Ascending aorta (tissue), 2 donors: ENCODE measurements at regions not wholly inside any gene's neighbourhood (a gene's known extent, or its start where the extent isn't known, plus 50 kb on each side); places are given as distances from the start of the nearest gene placed in this dataset.
A peak's percentile ranks its signal among the peaks of the same experiment; 100 is the strongest.

Source experiments
- DNase-seq, 2 donors: peaks; one replicate each; pipeline ENCODE4 v3.0.0-alpha.2; 2019; ENCODE audit warnings: low spot score in 2 of 2
- H3K27ac ChIP-seq, 2 donors: fragments of 200-600 bp; sonication (generic); one replicate each; pipeline ENCODE4 v1.5.1; 2016 to 2017; ENCODE audit warnings: mild to moderate bottlenecking in 1 of 2
- H3K27me3 ChIP-seq: fragments of 200-600 bp; sonication (generic); one replicate; pipeline ENCODE4 v1.5.1; 2017
- H3K36me3 ChIP-seq, 2 donors: fragments of 200-600 bp; sonication (generic); one replicate each; pipeline ENCODE4 v1.5.1; 2016
- H3K4me1 ChIP-seq, 2 donors: fragments of 200-600 bp; sonication (generic); one replicate each; pipeline ENCODE4 v1.5.1; 2016 to 2017; ENCODE audit warnings: mild to moderate bottlenecking in 1 of 2
- H3K4me3 ChIP-seq, 2 donors: fragments of 200-600 bp; sonication (generic); one replicate each; pipeline ENCODE4 v1.5.1; 2016 to 2017; ENCODE audit warnings: mild to moderate bottlenecking in 1 of 2
- H3K9me3 ChIP-seq, 2 donors: fragments of 200-600 bp; sonication (generic); one replicate each; pipeline ENCODE4 v1.5.1; 2016
- intact Hi-C: fragments of 100-400 bp; cut with DNase I; formaldehyde crosslinking; loops from one replicate; pipeline ENCODE4 v1.15.1; 2023
- TF ChIP-seq, protein P1 (sequence below), 3 experiments: fragments of 200-600 bp in 2 of 3; fragments of 450-650 bp in 1 of 3; sonication (generic) in 2 of 3; IDR thresholded peaks; one replicate each; pipeline ENCODE4 v1.5.1; 2016 to 2019; ENCODE audit warnings: antibody characterized with exemption in 3 of 3, mild to moderate bottlenecking in 1 of 3, moderate library complexity in 1 of 3

DNA sequence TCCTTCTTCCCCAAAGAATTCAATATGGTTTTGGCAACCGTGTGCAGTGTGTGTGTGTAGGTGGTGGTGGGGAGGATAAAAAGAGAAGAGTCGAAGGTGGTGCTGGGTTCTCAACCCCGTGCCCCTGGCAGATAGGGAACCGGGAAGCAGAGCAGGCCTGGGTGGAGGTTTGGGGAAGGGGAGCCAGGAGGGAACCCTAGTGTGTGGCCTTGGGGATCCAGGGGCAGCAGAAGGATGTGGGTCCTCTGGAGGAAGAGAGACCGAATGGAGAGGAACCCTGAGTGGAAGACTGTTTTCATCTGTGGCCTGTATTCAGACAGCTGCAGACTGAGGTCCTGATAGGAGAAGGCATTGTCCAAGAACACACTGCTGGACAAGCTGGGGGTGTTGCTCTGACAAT, 73.3 kb upstream of the B3GAT1 start:
- TF ChIP-seq, protein P1, sequence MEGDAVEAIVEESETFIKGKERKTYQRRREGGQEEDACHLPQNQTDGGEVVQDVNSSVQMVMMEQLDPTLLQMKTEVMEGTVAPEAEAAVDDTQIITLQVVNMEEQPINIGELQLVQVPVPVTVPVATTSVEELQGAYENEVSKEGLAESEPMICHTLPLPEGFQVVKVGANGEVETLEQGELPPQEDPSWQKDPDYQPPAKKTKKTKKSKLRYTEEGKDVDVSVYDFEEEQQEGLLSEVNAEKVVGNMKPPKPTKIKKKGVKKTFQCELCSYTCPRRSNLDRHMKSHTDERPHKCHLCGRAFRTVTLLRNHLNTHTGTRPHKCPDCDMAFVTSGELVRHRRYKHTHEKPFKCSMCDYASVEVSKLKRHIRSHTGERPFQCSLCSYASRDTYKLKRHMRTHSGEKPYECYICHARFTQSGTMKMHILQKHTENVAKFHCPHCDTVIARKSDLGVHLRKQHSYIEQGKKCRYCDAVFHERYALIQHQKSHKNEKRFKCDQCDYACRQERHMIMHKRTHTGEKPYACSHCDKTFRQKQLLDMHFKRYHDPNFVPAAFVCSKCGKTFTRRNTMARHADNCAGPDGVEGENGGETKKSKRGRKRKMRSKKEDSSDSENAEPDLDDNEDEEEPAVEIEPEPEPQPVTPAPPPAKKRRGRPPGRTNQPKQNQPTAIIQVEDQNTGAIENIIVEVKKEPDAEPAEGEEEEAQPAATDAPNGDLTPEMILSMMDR (IDR thresholded peaks at IDR 0.05): no peak
- Histone ChIP-seq H3K4me3 (no peak overlapping the region), H3K4me1 (no peaks in the 10 kb centered on the region), H3K27me3 (no peaks in the 10 kb centered on the region), H3K9me3 (no peaks in the 10 kb centered on the region), H3K36me3 (no peaks in the 10 kb centered on the region), H3K27ac (no peak overlapping the region)
- intact Hi-C loops: no loop called here
- peak in 1 of 2 donors; percentile 13 for DNase-seq

DNA sequence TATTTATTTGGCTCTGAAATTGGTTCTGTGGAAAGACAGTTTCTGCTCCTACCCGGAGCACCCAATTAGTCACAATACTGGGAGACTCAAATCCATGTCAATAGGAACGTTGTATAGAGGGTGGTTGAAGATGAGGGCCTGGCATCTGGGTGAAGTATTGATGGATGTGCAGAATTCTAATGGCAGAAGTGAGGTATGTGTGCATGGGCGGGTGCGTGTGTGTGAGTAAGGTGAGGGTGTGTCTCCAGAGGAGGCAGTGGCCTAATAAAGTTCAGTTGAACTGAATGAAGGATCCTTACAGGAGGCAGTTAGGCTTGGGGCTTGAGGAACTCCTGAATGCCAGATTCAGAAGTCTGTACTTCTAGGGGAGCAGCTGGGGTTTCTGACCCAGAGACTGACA, 71.8 kb upstream of the B3GAT1 start:
- no peaks in the 10 kb centered on the region for H3K4me1 ChIP-seq

DNA sequence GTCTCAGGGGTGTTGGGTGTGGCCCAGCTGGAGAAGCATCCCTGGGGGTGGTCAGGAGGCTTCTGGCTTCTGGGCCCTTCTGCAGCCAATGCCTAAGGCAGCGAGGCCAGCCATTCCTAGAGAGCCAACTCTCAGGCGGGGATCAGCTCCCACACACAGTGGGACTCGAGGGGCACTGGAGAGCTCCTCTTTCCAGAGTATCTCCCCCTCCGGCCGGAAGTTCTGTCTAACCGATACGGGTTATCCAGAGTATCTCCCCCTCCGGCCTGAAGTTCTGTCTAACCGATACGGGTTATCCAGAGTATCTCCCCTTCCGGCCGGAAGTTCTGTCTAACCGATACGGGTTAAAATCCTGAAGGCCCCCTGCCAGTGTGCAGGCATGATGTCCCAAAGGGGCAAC, 71.2 kb upstream of the B3GAT1 start:
- H3K9me3 ChIP-seq: no peaks in the 10 kb centered on the region
- no peaks in the 10 kb centered on the region for H3K4me1 ChIP-seq
- H3K4me3 ChIP-seq: no peak overlapping the region
- intact Hi-C loops: no loop called here
- H3K27me3 ChIP-seq: no peaks in the 10 kb centered on the region
- TF ChIP-seq, protein P1 (IDR thresholded peaks at IDR 0.05): no peak
- peak in 1 of 2 donors; percentile 11 for DNase-seq
- no peaks in the 10 kb centered on the region for H3K36me3 ChIP-seq
- no peak overlapping the region for H3K27ac ChIP-seq

More for the DNA sequence above, 71.8 kb upstream of the B3GAT1 start:
- Histone ChIP-seq H3K9me3 (no peaks in the 10 kb centered on the region), H3K4me3 (no peak overlapping the region), H3K27ac (no peak overlapping the region), H3K36me3 (no peaks in the 10 kb centered on the region), H3K27me3 (no peaks in the 10 kb centered on the region)
- TF ChIP-seq, protein P1 (IDR thresholded peaks at IDR 0.05): no peak
- intact Hi-C loops: no loop called here
- DNase-seq: peak in 1 of 2 donors; percentile 9

DNA sequence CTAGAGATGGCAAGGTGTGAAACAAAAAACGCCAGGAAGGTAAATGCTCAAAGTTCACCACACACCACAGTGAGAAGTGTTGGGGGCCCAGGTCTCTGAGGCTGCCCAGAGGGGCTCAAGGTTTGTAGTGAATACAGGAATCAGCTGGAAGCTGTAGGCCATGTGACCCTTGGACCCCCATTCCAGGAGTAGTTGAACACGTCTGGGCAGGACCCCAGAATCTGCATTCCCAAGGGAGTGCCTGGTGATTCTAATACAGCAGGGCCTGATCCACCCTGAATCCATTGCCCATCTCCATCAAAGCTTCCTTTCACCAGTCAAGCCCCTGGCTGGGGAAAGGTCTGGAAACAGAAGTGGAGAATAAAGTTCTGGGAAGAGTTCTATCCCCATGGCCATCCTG, 70.8 kb upstream of the B3GAT1 start:
- TF ChIP-seq, protein P1 (IDR thresholded peaks at IDR 0.05): no peak
- H3K9me3 ChIP-seq: no peaks in the 10 kb centered on the region
- H3K4me3 ChIP-seq: no peak overlapping the region
- intact Hi-C loops: no loop called here
- no peaks in the 10 kb centered on the region for H3K27me3 ChIP-seq
- no peak overlapping the region for H3K27ac ChIP-seq
- no peaks in the 10 kb centered on the region for H3K36me3 ChIP-seq
- H3K4me1 ChIP-seq: no peaks in the 10 kb centered on the region
- peak in 1 of 2 donors; percentile 52 for DNase-seq

- TF ChIP-seq, protein P1 (IDR thresholded peaks at IDR 0.05): no peak
These were observed 70.0 kb upstream of the B3GAT1 start for GRCh38 chr11:134481933-134482527.

DNA sequence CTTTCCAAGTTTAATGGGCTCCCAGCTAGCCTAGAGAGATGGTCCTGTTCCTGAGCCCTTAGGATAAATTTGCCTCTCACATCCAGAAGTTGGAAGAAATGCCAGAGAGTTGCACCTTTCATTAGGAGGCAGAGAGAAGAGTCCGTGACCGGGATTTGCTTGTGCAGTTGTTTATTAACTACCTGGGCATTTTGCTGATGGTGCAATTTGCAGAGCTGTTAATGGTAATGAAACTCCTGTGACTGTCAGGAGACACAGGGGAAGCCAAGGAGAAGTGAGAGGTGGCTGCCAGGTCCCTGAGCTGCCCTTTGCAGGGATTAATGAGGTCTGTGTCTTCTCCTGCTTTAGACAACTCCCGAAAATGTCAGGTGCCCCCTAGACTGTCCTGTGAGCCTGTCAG, 69.1 kb upstream of the B3GAT1 start:
- Histone ChIP-seq H3K27ac (no peak overlapping the region), H3K4me3 (no peak overlapping the region), H3K9me3 (no peaks in the 10 kb centered on the region), H3K4me1 (no peaks in the 10 kb centered on the region), H3K27me3 (no peaks in the 10 kb centered on the region), H3K36me3 (no peaks in the 10 kb centered on the region)
- intact Hi-C loops: no loop called here
- TF ChIP-seq, protein P1 (IDR thresholded peaks at IDR 0.05): no peak
- no peak for DNase-seq

More at GRCh38 chr11:134481933-134482527, 70.0 kb upstream of the B3GAT1 start:
- Histone ChIP-seq H3K27me3 (no peaks in the 10 kb centered on the region), H3K4me3 (no peak overlapping the region), H3K4me1 (no peaks in the 10 kb centered on the region), H3K36me3 (no peaks in the 10 kb centered on the region), H3K9me3 (no peaks in the 10 kb centered on the region), H3K27ac (no peak overlapping the region)
- DNase-seq: peak in 1 of 2 donors; percentile 5
- intact Hi-C loops: no loop called here
